Germinal center (tissue), 1 donor: ENCODE measurements at regions not wholly inside any gene's neighbourhood (a gene's known extent, or its start where the extent isn't known, plus 50 kb on each side); places are given as distances from the start of the nearest gene placed in this dataset.
"Not testable (repeated sequence)": the region's sequence is repeated elsewhere in the genome, so short reads cannot be mapped to it uniquely, and the experiment has no call there.

ENCODE experiments used
- DNase-seq: peaks from one replicate; pipeline ENCODE4 v3.0.0; 2012; ENCODE audit warnings: mixed read lengths, low spot score

- no peak for DNase-seq
Observed at GRCh38 chr9:28999057-28999456, 1425.8 kb upstream of the C9orf72 start.

GRCh38 chr9:28999806-29000205, 1426.5 kb upstream of the C9orf72 start:
- no peak for DNase-seq

- no peak for DNase-seq
Observed at GRCh38 chr9:29001006-29001405, 1427.7 kb upstream of the C9orf72 start.

GRCh38 chr9:29004988-29005387, 1431.7 kb upstream of the C9orf72 start:
- DNase-seq, result no peak

GRCh38 chr9:29006628-29007027, 1433.3 kb upstream of the C9orf72 start:
- DNase-seq, result no peak

GRCh38 chr9:29012911-29013310, 1439.6 kb upstream of the C9orf72 start:
- no peak for DNase-seq

- DNase-seq, result no peak
Observed at GRCh38 chr9:29021632-29022031, 1448.4 kb upstream of the C9orf72 start.

- DNase-seq, result no peak
Observed at GRCh38 chr9:29038332-29038731, 1465.1 kb upstream of the C9orf72 start.

- DNase-seq, result no peak
Observed at GRCh38 chr9:29039258-29039657, 1466.0 kb upstream of the C9orf72 start.

- DNase-seq, result no peak
Observed at GRCh38 chr9:29043072-29043471, 1469.8 kb upstream of the C9orf72 start.

GRCh38 chr9:29044959-29045358, 1471.7 kb upstream of the C9orf72 start:
- no peak for DNase-seq

- DNase-seq, result no peak
Observed at GRCh38 chr9:29060041-29060440, 1486.8 kb upstream of the C9orf72 start.

GRCh38 chr9:29062446-29062845, 1489.2 kb upstream of the C9orf72 start:
- DNase-seq, result no peak

GRCh38 chr9:29063031-29063430, 1489.8 kb upstream of the C9orf72 start:
- no peak for DNase-seq

- DNase-seq, result no peak
Observed at GRCh38 chr9:29066141-29066640, 1492.9 kb upstream of the C9orf72 start.

- DNase-seq, result no peak
Observed at GRCh38 chr9:29068461-29068860, 1495.2 kb upstream of the C9orf72 start.

- no peak for DNase-seq
Observed at GRCh38 chr9:29069376-29069775, 1496.1 kb upstream of the C9orf72 start.

GRCh38 chr9:29078063-29078666, 1504.9 kb upstream of the C9orf72 start:
- no peak for DNase-seq

- DNase-seq, result no peak
Observed at GRCh38 chr9:29100762-29101161, 1527.5 kb upstream of the C9orf72 start.

- not testable (repeated sequence) for DNase-seq
Observed at GRCh38 chr9:29104166-29104565, 1530.9 kb upstream of the C9orf72 start.

- no peak for DNase-seq
Observed at GRCh38 chr9:29118555-29118954, 1545.3 kb upstream of the C9orf72 start.

- DNase-seq, result no peak
Observed at GRCh38 chr9:29126783-29127182, 1553.5 kb upstream of the C9orf72 start.

- DNase-seq, result no peak
Observed at GRCh38 chr9:29129763-29130162, 1556.5 kb upstream of the C9orf72 start.

- no peak for DNase-seq
Observed at GRCh38 chr9:29144476-29144875, 1571.2 kb upstream of the C9orf72 start.
